COLO668 (cell line): ENCODE measurements at regions not wholly inside any gene's neighbourhood (a gene's known extent, or its start where the extent isn't known, plus 50 kb on each side); places are given as distances from the start of the nearest gene placed in this dataset.

ENCODE experiments used
- DNase-seq: peaks from one replicate; lab custom pipeline; 2025; ENCODE audit not compliant: unreplicated experiment; lab: John Stamatoyannopoulos, UW

DNA sequence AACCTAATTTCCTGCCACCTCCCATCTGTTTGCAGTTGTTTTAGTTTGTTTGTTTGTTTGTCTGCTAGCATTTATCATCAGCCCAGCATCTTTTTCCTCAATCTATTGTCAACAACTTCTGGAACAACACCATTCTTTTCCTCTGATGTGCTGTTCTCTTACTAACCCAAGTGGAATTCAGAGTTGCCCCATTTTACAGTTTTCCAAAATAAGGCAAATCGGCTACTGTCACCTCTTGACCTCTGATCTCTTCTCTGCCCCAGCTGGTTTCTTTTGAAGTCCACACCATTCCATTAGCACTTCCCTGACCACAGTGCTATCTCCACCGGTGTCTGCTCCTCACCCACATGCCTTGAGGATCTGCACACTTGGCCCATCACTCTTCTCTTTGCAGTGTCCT is 102.4 kb downstream of the EFNB2 start:
- no peak for DNase-seq

- DNase-seq: no peak
These were observed 102.8 kb downstream of the EFNB2 start for GRCh38 chr13:106432636-106433035.

- DNase-seq: no peak
These were observed 108.6 kb downstream of the EFNB2 start for GRCh38 chr13:106426909-106427308.

DNA sequence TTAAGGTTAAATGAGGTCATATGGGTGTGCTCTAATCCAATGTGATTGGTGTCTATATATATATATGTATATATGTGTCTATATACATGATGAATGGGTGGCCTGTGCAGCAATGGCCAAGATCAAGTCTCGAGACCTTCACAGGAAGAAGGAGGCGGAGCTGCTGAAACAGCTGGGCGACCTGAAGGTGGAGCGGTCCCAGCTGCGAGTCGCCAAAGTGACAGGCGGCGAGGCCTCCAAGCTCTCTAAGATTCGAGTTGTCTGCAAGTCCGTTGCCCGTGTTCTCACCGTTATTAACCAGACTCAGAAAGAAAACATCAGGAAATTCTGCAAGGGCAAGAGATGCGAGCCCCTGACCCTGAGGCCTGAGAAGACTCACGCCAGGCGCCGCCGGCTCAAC is 109.8 kb downstream of the EFNB2 start:
- DNase-seq: no peak

DNA sequence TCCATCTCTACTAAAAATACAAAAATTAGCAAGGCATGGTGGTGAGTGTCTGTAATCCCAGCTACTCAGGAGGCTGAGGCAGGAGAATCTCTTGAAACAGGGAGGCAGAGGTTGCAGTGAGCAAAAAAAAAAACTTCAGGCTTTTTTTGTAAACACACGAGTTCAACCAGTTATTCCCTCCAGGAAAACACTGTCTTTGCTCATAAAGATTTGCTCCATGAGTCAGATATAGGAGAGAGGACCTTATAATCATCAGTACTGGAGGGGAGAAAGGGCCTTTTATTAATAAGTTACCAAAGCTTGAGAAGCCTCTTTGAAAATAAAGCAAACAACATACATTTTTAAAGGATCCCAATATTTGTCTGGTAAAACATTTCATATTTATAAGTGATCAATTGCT is 110.7 kb downstream of the EFNB2 start:
- no peak for DNase-seq

DNA sequence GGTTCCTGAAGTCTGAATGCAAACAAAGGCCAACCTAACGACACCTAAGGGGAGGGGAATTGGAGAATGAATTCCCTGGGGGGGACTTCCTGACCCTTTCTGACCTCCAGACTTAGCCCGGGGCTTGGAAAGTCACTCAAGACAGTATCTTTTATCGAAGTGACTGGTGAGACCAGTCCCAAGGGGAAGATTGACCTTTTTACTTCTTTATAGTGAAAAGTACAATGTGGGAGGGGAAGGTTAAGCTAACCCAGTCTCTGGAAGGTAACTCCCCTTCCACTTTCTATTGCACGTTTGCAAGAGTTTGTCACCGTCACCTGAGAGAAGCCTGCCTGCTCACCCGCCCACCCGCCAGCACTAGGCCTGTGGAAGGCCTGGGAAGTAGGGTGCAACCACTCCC is 111.9 kb downstream of the EFNB2 start:
- DNase-seq: no peak

GRCh38 chr13:106418556-106418955 is 116.9 kb downstream of the EFNB2 start:
- no peak for DNase-seq

DNA sequence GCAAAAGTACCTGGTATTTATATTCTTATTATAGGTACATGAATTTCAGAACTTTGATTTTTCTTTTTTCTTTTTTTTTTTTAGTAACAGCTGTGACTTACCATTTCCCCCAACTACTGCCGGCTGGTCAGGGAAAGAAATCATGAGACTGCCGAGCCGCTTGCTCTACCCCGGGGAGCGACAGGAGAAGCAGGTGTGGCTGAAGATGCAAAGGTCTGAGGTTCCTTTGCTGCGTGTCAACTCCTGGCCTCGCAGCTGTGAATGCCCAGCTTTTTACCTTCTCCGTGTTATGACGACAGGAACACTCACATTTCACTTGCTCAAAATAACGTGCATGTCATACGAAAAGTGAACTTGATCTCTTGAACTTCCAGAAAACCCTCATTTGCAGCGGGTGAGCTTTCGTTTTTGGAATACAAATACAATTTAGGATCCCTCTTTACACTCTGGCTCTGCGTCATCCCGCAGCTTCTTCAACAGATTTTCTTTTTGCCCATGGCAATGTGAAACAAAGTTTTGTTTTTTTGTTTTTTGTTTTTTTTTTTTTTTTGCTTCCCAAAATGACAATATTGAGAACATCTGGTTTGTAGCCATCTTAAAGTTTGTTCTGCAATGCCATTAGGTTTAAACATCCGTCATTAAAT is 117.9 kb downstream of the EFNB2 start:
- DNase-seq: no peak

DNA sequence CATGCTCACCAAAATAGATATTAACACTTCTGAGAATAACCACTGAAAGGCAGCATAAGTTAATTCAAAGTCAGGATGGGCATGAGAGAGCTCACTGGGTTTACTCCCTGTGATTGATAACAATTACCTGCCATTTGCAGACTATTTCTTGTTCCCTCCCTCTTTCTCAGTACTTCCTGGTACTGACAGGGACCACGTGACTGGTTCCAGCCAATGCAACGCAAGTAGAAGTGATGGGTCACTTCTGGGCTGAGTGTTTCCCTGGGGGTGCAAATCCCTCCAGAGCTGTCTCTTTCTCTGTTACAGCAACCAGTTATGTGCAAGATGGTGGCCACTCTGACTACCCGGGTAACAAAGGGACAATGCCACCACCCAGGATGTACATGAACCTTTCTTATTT is 118.8 kb downstream of the EFNB2 start:
- DNase-seq: no peak

- no peak for DNase-seq
These were observed 119.5 kb downstream of the EFNB2 start for GRCh38 chr13:106415971-106416370.

- no peak for DNase-seq
These were observed 120.0 kb downstream of the EFNB2 start for GRCh38 chr13:106415442-106415841.

GRCh38 chr13:106407338-106407737 is 128.1 kb downstream of the EFNB2 start:
- DNase-seq: no peak

DNA sequence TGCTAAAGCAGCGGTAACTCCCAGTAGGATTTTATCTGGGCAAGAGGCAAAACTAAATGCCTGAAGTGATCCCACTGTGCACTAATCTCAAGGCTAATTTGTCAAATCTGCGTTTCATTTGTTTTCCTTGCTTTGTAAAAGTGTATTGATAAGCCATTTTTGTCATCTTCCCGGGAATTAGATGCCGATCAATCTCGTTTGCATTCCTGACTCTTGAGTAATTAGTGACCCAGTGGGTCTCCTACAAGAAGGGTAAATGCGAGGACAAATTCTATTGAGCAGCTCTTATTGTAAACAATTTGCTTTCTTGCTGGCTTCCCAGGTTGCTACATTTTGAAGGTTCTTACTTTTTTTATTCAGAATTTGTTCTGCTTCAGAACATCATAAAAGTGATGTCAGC is 129.7 kb downstream of the EFNB2 start:
- no peak for DNase-seq

- DNase-seq: no peak
These were observed 132.2 kb downstream of the EFNB2 start for GRCh38 chr13:106403280-106403679.

DNA sequence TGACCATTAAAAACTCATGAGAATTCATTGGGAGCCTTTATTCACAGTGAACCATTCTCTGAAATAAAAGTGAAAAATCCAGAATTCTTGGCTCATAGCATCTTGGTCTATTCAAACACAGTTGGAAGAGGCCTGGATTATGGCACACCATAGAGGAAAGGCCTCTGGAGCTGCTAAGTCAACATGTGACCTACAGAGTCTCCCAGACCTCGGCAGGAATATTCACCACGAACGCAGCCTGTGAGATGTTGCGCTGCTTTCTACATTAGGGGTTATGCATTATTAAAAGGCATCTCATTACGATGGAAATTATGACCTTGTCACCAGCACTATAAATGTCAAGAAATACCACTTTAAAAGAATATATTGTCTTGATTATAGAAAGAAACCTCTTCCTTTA is 132.6 kb downstream of the EFNB2 start:
- DNase-seq: no peak

GRCh38 chr13:106401081-106401480 is 134.4 kb downstream of the EFNB2 start:
- no peak for DNase-seq

GRCh38 chr13:106400289-106400688 is 135.2 kb downstream of the EFNB2 start:
- DNase-seq: no peak

DNA sequence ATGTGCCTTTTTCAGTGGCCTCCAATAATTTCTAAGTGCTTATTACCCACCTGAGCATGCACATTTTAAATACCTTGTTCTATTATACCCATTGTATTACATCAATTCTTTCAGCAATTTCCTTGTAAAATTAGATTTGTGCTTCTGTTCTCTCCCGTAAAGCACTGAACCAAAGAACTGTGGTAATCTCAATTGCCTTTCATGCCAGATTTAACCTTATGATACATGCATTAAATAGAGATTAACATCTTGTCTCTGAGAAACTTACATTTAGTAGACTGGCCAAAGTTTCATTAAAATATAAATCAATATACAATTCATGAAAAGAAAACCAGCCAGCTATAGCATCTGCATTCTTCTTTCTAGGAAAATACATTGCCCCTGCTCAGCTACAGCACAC is 137.2 kb downstream of the EFNB2 start:
- DNase-seq: no peak

DNA sequence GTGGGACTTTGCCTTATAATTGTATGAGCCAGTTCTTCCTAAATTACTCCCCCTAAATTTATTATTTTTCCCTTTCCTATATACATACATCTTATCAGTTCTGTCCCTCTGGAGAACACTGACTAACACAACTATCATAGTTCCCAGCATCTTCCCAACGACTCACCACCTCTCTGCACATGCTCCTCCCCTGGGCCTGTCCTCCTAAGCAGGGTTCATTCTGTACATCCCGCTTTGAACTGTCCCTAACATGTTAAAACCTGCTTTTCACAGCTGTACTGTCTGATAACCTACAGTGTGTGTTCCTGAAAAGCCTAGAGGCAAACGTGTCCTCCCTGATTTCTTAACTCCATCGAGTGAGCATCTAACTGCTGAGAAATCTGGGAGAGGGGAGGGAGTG is 141.7 kb downstream of the EFNB2 start:
- DNase-seq: no peak

DNA sequence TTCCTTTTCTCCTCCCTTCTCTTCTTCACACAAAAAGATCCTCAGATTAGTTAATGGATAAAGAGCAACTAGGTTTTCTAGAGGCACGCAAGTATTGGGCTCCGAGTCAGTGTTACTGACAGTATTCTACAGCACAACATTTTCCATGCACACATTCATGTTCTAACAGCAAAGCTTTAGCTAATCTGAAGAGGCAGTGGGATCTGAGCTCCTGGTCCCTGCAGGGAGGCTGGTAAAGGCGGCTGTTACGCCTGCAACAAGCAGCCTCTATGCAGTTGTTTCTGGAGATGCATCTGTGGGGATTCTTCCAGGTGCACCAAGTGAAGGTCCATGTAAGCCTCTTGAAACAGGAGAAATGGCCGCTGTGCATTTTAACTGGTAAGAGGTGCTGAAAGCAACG is 143.8 kb downstream of the EFNB2 start:
- no peak for DNase-seq

DNA sequence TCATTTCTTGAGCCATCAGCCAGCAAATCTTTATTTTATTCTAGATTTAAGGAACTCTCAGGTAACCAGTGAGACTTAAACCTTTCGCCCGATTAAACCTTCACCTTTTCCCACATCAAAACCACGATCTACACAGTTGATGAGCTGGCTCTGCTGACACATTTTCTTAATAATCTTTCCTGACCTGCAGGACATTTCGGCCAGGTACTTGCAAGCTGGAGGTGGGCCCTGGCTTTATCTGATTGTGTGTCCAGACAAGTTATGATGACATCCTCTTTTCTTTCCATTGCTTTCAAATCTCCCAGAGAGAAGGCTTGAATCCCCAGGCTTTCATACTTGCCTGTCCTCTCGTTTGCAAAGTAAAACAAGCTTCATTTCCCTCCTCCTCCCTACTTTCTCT is 144.2 kb downstream of the EFNB2 start:
- no peak for DNase-seq

DNA sequence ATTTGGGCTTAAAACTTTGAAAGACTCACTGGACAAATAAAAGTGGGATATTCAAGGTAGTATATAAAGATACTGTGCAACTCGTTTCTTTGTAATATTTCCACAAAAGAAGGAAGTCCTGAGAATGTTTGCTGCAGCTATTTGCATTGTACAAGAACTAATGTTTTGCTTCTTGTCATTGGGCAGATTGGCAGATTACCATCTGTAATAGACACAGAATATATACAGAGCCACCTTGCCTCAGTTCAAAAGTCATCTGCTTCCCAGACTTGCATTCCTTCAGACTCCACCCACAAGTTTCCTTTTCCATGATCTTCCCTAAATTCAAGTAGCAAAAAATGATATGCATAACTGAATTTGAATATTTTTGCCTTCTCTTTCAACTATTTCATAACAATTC is 145.1 kb downstream of the EFNB2 start:
- no peak for DNase-seq

DNA sequence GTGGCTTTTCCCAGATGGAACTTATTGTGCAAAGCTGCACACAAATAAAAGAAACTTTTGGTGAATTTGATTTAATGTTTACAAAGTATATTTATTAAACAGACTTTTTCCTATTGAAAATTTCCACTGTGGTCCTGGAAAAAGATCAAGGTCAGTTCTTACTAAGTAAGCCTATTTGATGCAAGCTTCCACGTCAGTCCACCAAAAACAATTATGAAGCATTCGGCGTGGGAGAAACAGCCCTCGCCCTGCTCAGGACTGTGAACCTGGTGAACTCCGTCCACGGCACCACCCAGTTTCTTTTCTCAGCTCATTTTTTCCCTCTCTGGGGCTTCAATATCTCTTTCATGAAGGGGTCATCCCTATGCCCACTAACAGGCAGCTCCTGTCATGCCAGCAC is 149.8 kb downstream of the EFNB2 start:
- no peak for DNase-seq

DNA sequence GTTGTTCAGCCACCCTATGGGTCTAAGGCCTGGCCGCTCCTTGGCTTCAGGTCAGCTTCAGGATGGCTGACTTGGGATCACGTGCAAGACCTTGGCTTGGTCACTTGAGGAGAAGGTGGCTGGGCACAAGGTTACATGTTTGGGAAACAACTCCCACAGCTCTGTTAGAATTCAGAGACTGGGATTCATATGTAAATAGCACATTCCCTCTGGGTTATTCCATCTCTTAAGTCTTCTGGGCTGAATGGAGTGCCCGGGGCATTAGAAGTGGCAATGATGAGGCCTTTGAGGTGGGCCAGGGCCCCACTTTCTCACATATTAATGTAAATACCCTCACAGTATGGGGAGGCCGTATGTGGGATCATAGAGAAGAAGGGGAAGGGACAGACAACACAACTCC is 150.9 kb downstream of the EFNB2 start:
- no peak for DNase-seq
